Left renal pelvis (tissue), 4 donors: ENCODE measurements at regions not wholly inside any gene's neighbourhood (a gene's known extent, or its start where the extent isn't known, plus 50 kb on each side); places are given as distances from the start of the nearest gene placed in this dataset.
A peak's percentile ranks its signal among the peaks of the same experiment; 100 is the strongest.
"Not testable (repeated sequence)": the region's sequence is repeated elsewhere in the genome, so short reads cannot be mapped to it uniquely, and the experiment has no call there.

Experiments used
- DNase-seq, 4 donors: peaks; one replicate each; pipeline ENCODE4 v3.0.0-alpha.2; 2013; ENCODE audit warnings: low read depth in 4 of 4, low spot score in 3 of 4

DNA sequence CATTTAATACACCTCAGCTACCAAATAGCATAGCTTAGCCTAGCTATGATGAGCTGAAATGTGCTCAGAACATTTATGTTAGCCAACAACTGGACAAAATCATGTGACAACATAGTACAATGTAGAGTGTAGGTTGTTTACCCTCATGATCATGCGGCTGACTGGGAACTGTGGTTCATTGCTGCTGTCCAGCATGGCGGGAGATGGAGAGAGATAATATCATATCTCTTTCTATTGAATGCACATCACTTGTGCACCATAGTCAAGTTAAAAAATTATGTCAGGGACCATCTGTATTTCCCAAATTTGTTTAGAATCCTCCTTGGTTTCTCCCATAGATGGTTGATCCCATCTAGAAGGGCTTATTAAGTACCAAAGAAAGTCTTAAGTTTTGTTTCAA, 151.1 kb upstream of the ELL2 start:
- DNase-seq: no peak

DNA sequence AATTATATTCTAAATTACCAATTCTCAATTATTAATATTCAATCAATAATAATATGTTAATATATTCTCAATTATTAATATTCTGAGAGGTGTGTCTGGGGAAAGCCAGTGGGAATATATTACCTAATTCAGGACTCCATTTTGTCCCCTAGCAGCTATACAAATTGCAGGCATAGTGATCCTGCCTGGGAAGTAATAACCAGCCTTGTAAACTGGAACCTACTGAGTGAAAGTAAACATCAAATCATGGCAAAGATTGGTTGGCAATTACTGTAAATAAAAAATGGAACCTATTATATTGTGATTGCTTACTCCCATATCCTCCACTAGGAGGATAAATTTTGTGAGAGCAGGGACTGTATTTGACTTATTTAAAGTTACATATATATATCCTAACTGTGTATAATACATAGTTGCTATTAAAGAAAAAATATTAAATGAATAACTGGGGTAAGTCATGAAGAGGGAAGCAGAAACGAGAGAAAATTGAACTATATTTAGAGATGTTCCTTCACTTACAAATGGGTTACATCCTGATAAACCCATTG, 150.5 kb upstream of the ELL2 start:
- DNase-seq: no peak

DNA sequence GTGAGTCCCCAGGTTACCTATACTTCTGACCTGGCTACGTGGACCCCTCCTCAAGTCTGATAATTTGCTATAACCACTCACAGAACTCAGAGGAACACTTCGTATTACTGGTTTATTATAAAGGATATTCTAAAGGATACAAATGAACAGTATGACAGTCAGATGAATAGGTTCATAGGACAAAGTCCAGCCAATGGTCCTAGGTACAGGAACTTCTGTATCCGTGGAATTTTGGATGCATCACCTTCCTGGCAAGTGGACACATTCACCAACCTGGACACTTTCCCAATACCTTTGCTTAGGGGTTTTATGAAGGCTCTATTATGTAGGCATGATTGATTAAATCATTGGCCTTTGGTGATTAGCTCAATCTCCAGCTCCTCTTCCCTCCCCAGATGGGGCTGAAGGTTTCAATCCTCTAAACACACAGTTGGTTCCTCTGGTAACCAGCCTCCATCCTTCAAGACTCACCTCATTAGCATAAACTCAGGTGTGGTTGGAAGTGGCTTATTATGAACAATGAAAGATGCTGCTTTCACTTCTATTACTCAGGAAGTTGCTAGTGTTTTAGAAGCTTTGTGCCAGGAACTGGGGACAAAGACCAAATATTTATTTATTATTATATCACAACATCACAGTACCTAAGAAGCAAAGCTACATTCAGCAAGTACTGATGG, 149.6 kb upstream of the ELL2 start:
- DNase-seq: no peak

DNA sequence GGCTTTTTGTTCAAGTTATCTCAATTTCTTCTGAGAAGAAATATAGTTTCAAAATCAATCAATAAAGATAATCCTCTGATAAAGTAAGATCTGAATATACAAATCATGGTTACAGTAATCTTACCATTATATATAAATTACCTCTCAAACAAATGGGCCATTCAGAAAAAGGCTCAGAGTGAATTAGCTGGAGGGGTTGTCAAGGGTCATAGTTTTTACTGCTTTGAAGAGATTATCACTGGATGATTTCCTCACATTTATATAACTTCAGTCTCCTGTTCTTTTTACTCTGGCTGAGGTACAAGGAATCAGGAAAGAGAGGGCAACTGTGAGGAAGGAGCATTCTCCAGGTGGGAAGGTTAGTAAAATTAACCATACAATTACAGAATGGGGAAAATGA, 148.6 kb upstream of the ELL2 start:
- DNase-seq: no peak

DNA sequence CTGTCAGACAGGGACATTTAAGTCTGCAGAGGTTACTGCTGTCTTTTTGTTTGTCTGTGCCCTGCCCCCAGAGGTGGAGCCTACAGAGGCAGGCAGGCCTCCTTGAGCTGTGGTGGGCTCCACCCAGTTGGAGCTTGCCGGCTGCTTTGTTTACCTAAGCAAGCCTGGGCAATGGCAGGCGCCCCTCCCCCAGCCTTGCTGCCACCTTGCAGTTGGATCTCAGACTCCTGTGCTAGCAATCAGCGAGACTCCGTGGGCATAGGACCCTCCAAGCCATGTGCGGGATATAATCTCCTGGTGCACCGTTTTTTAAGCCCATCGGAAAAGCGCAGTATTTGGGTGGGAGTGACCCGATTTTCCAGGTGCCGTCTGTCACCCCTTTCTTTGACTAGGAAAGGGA, 147.0 kb upstream of the ELL2 start:
- not testable (repeated sequence) for DNase-seq

DNA sequence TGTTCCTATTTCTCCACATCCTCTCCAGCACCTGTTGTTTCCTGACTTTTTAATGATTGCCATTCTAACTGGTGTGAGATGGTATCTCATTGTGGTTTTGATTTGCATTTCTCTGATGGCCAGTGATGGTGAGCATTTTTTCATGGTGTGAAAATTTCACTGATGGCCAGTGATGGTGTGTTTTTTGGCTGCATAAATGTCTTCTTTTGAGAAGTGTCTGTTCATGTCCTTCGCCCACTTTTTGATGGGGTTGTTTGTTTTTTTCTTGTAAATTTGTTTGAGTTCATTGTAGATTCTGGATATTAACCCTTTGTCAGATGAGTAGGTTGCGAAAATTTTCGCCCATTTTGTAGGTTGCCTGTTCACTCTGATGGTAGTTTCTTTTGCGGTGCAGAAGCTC, 142.2 kb upstream of the ELL2 start:
- DNase-seq: not testable (repeated sequence)

DNA sequence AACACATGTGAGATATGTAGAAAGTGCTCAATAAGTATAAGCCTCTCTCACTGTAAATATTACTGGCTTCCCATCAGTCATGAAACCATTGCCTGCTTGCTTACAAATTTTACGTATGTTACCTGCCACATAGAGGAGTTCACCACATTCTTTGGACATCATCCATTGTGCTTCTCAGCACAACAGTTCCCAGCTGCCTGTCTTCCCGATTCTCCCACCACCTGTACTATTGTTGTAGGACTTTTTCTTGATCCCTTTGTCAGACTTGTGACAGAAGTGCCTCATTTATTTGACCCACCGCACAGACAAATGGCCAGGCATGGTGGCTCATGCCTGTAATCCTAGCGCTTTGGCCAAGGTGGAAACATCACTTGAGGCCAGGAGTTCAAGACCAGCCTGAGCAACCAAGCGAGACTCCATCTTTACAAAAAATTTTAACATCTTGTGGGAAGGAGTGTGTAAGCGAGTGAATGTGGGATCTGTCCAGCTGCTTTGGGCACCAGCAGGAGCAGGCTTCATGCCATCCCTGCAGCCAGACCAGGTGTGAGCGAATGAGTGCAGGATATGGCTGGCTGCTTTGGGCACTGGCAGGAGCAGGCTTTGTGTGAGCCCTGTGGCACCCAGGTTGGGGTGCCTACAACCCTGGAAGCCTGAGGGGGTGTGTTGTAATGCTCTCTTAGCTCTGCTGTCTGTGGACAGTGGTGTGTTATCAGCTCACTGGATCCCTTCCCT, 139.9 kb upstream of the ELL2 start:
- no peak for DNase-seq

DNA sequence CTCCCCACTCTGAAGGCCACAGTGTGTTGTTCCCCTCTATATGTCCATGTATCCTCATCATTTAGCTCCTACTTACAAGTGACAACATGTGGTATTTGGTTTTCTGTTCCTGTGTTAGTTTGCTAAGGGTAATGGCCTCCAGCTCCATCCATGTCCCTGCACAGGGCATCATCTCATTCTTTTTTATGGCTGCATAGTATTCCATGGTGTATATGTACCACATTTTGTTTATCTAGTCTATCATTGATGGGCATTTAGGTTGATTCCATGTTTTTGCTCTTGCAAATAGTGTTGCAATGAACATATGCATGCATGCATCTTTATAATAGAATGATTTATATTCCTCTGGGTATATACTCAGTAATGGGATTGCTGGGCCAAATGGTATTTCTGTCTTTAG, 135.8 kb upstream of the ELL2 start:
- DNase-seq: not testable (repeated sequence)

DNA sequence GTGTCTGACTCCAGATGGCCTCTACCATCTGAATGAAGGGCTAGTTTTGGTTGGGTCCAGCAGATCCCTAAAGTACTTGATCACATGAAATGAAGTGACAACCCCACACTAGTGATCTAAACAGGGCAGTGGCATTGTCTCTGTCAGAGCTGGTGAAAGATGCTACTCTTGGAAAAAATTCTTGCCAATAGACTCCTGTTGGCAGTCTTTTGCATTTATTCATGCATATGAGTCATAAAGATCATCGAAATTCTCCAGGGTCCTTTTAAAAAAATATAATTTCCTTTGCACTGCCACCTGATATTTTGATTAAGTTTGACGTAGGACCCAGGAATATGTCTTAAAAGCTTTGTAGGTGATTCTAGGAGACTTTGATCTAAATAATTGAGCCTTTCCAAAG, 135.1 kb upstream of the ELL2 start:
- DNase-seq: no peak

DNA sequence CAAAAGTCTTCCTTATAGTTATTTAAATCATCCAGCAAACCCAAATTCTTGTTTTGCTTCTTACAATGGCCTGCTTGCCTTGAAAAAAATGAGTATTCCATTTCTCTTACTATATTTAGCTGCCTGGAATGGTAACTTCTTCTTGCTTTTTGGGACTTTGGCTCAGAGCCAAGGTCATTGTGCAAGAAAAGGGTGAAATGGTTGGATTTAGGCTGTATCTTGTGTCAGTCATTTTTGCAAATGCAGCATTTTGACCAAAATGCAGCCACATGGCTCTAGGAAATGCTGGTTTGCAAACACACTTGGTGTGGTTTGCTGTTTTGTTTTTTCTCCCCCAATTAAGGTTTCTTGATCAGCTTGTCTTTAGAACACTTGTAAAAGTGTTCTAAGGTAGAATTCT, 133.3 kb upstream of the ELL2 start:
- DNase-seq: no peak

DNA sequence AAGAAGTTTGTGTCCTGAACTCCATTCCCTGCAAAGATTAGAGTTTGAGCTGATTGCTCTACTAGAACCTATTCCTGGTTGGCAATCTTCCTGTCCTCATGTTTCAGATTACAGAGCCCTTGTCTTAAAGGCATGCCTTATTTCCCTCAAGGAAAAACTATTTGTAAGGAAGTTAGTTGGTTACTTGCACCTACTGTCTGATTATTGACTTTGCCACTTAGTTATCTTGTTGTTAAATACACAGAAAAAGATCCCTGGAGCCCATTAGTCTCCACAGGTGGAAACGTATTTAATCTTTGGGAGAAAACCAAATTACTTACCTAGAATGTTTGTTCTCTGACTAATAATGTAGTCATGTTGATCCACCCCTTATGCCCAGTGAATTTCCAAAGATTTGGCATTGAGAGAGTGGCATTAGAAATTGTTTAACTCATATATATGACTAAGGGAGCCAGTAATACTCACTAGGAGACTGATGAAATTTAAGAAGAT, 132.3 kb upstream of the ELL2 start:
- no peak for DNase-seq

DNA sequence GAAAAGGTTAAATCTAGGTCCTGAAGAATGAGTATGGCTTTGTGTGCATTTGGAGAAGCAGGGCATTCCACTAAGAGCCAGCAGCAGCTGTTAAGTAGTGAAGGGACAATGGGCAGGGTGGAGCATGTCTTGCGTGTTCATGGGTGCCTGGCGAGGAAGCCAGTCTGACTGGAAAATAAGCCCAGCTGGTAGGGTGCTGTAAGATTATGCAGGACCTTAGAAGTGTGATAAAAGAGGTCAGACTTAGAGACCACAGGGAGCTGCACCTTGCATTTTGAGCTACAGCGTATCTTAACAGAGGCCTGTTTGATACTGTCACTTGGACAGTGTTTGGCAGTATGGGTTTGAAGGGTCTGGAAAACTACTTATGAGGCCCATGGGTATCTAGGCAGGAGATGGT, 131.7 kb upstream of the ELL2 start:
- DNase-seq: no peak

DNA sequence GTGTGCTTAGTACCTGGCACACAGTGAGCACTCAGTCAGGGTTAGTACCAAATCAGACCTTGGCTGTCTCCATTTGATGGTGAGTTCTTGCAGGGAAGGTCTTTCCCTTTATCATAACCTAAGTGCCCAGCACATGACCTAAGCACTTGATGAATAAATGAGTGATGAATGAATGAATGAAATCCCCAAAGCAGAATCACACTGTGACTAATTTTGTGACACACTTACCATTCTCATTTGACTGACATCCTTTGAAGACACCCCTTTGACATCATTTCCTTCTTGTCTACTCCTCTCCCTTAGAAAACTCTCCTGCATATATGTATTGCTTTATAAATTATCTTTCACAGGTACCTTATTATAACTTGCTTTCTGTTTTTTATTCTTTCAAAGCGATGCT, 130.2 kb upstream of the ELL2 start:
- no peak for DNase-seq

DNA sequence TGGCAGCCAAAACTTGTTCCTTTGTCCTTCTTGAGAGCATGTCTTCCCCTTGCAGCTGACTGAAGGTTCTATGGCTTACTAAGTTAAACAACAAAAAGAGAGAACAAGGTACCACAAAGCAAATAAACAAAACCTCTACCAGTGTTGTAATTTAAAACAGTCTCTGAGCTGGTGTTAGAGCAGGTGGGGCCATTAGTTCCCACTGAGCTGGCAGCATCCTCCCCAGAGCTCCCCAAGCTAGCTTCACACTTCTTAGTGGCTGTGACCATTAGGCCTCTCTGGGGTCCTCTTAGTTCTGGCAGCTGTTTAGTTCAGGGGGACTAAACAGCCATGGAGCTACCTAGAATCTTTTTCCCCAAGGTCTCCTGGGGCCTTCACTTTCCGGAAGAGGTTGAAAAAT, 128.6 kb upstream of the ELL2 start:
- DNase-seq: no peak

DNA sequence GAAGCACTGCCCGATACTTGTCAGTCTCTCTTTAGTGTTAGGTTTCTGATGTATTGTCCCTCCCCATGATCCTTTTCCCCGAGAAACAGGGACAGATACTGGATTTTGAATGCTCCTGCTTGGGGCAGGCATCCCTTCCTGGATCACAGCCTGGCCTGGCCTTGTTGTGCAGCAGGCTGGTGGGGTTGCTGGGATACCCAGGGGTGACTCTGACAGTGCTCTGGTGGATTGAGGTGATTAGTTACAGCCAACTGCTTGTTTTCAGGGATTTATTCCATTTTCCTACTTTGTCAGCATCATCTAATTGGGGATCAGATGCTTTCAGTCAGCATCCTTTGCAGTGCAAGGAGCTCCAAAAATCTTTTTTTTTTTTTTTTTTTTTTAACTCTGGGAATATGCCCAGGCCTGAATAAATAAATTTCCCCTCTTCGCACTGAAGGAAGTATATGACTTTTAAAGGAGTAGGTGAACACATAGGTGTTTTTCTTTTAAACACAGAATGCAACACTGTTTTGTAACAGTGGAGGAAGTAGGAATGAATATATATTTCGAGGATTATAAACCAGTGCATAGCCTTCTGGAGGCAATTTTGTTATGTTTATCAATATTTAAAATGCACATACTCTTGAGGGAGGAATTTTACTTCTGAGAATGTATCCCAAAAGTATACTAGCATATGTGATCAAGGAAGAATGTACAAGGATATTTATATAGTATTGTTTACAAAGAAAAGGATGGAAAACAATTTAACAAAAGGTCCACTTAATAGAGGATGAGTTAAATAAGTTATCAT, 127.3 kb upstream of the ELL2 start:
- DNase-seq: no peak

DNA sequence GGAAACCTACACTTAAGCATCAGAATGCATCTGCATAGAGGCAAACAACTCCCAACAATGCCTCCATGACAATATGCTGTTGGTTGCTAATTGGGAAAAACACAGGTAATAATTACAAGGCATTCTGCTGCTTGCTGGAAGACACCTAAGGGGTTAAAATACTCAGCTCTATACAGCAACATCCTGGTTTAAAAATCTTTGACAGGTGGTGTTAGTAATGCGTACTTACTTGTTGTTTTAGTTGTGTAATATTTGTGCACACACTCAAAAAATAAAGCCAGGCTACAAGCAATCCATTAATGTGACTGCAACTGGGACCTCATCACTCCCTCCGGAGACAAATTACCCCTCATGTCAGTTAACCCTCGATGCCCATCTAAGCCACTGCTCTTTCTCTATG, 126.3 kb upstream of the ELL2 start:
- no peak for DNase-seq

DNA sequence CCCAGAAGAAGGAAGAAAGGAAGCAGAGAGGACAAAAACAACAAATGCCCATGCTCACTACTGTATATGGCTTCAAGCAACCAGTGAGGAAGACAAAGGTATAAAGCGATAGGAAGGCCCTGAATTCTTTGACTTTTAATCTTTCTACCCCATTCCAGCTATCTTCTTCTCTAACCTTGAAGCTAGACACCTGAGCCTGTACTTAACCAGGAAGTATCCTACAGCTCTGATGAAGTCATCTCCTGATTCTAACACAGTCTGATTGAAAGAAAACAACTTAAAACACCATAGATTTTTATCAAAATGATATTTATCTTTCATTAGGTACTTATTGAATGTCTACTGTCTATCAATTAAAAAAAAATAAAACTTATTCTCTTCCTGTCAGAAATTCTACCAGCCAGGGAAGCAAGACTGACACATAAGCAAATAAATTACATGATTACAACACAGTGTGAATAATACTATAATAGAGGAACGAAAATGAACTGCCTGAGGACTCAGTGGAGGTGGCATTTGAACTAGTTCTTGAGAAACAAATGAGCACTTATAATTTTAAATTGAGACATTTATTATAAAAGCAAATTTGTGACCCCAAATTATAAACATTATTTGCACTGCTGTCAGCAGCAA, 123.3 kb upstream of the ELL2 start:
- no peak for DNase-seq

DNA sequence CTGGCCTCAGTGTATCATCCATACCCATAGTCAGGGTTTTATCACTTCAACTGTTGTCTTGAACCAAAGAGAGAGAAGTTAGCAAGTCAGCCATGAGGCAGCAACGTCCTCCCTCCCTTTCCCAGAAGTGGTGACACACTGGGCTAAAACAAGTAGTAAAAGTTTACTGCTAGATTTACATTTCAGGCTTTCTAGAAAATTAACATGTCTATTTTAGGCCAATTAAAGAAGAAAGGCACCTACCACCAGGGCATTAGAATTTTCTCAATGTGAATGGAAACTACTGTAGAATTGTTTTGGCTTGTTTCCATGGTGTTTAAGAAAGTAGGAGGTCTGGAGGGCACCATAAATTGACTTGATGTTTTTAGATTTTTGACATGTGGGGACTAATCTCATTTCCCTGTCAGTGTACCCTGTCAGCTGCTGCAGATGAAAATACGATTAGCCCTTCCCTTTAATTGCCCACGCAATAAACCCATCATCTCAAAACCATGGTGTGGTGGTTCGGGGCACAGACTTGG, 121.8 kb upstream of the ELL2 start:
- peak in 2 of 4 donors; percentile 10 to 30 for DNase-seq

DNA sequence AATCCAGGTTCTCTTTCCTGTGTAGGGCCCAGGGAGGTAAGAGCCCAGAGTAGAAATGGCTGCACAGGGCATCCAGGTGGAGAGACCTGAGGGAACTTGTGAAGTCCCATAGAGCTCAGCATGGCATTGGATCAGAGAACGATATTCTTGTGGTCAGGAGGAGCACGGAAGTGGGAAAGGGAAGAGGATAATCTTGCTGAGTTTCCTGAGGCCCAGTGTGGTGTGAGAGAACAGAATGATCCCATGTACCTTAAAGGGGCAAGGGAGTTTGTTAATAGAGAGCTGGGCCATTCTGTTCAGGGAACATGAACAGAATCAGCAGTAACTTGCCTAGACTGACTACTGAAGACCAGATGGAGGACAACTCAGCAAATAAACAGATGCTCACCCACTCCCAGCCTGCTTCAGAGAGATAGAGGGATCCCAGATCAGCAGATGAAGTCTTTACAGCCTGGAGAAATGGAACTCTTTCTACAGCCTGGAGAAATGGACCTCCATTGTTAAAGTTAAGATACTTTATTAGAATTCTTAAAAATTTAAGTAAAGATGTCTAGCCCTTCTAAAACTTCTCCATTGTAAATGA, 119.7 kb upstream of the ELL2 start:
- DNase-seq: no peak

DNA sequence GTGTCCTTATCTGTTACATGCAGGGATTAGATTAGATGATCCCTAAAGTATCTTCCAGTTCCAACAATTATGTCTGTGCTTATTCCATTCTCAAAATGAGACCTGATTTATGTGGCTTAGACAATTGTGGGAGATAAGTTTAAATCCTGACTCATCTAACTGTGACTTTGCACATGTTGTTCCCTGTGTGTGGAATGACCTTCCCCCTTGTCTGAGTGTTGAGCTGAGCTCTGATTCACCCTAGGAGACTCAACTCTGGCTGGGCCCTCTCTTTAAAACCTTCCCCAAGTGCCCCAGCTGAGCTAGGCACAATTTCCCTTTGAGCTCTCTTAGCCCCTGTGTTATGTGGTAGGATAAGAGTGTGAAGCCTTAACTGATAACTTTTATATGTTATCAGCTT, 118.9 kb upstream of the ELL2 start:
- DNase-seq: no peak
